Activated T-cell treated with anti-CD3 and anti-CD28 coated beads for 48 hours (primary cell): ENCODE measurements at regions not wholly inside any gene's neighbourhood (a gene's known extent, or its start where the extent isn't known, plus 50 kb on each side); places are given as distances from the start of the nearest gene placed in this dataset.
"Not testable (repeated sequence)": the region's sequence is repeated elsewhere in the genome, so short reads cannot be mapped to it uniquely, and the experiment has no call there.

Experiments
- DNase-seq: peaks from one replicate; pipeline ENCODE4 v3.0.0-alpha.2; 2020; ENCODE audit warnings: low read depth

- DNase-seq: no peak
Measured at GRCh38 chr14:105600939-105601359, 74.6 kb downstream of the TMEM121 start.

DNA sequence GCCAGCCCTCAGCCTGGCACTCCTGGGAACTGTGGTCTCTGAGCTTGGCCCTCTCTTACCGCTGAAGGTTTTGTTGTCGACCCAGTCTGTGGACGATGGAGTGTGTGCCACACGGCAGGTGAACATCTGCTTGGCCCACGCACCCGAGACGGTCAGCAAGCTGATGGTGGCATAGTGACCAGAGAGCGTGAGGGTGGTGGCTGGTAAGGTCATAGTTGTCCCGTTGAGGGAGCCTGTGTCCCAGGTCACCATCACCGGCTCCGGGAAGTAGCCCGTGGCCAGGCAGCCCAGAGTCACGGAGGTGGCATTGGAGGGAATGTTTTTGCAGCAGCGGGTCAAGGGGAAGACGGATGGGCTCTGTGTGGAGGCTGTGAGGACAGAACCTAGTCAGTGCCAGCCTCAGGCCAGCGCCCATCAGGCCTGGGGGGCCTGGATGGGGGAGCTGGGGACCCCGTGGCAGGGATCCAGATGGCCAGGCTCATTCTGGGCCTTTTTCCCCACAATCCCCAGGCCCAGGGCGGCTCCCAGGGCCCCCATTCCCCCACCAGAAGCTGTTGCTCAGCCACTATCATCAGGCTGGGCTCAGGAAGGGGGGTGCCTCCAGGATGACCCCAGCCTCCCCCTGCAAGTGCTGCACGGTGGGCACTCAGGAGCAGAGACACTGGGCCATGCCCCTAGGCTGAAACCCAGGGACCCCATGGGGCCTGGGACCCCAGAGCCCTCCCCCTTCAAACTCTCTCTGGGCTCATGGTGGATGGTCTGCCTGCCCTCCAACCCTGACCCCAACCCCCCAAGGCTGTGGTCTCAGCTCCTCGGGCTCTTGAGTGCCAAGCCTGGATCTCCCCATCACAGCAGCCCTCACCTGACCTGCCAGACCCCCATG is 75.2 kb downstream of the TMEM121 start:
- DNase-seq: no peak

DNA sequence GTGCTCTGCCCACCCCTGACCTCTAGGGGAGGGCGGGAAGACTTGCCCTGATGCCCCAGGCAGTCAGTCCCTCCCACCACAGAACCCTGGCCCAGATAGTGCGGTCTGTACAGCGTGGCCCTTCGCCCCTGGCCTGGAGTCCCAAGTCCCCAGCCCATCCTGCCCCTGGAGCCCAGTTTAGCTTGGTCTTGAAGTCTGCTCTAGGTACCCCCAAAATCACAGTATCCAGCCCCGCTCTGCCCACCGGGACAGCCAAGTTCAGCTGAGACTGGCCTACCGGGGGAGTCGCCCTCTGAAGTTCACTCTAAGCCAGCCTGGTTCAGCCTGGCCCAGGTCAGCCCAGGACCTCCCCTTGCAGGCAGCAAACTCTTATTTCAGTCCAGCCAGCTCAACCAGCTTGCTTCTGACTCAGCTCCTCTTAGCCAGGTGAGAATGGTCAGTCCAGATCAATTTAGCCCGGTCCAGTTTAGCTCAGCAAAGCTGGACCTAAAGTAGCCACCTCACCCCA is 75.9 kb downstream of the TMEM121 start:
- DNase-seq: no peak

GRCh38 chr14:105602799-105603793 is 76.7 kb downstream of the TMEM121 start:
- no peak for DNase-seq

GRCh38 chr14:105604531-105605463 is 78.4 kb downstream of the TMEM121 start:
- DNase-seq: not testable (repeated sequence)

DNA sequence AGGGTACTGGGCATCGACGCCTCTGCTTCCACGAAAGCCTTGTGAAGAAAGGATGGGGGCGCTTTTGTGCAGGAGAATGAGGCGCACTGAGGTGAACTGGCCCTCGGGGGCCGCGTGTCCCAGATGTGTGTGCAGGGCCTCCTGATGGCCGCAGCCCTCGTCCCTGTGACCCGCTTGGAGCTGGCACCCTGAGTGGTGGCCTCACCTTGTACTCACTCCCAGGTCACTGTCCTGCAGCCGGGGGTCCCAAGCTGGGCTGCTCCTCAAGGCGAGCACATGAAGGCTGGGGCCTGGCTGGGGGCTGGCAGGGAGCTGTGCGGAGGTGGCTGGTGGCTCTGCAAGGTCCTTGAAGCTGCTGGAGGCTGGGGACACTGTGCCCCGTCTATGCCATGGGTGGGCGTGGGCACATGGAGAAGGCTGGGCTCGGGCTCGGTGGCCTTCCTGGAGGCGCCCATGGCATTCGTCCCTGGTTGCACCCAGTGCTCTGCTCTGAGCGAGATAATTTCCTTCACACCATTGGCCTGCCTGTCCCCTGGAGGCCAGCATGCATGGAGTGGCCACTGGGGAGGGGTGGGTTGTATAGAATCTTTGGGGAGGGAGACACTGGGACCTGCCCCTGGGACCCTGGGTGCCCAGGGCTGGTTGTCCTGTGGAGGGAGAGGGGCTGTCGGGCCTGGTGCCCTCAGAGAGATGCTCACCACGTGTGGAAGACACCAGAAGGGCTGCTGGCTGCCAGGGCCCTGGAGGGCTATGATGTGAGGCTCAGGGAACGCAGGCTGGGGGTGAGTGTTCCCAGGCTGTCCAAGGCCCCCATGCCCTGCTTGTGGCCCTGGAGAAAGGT is 79.3 kb downstream of the TMEM121 start:
- no peak for DNase-seq

- DNase-seq: not testable (repeated sequence)
Measured at GRCh38 chr14:105606305-105606975, 80.1 kb downstream of the TMEM121 start.

GRCh38 chr14:105607025-105607424 is 80.6 kb downstream of the TMEM121 start:
- not testable (repeated sequence) for DNase-seq

DNA sequence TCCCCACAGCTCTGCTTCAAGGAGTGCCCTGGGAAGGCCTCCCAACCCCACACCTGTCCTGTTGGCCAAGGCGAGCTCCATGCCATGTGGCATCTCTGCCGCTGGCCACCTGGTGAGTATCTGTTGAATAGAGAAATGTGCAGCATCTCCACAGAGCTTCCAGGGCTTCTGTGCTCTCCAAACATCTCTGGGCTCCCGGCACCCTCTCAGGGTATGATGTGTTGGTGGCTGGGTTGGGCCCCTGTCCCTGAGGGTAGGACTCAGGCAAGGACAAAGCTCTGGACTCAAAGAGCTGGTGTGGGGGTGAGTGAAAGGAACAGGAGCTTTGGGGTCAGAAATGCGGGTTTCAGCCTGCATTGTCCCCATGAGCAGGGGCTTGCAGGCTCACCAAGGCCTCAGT is 88.6 kb downstream of the TMEM121 start:
- DNase-seq: not testable (repeated sequence)

DNA sequence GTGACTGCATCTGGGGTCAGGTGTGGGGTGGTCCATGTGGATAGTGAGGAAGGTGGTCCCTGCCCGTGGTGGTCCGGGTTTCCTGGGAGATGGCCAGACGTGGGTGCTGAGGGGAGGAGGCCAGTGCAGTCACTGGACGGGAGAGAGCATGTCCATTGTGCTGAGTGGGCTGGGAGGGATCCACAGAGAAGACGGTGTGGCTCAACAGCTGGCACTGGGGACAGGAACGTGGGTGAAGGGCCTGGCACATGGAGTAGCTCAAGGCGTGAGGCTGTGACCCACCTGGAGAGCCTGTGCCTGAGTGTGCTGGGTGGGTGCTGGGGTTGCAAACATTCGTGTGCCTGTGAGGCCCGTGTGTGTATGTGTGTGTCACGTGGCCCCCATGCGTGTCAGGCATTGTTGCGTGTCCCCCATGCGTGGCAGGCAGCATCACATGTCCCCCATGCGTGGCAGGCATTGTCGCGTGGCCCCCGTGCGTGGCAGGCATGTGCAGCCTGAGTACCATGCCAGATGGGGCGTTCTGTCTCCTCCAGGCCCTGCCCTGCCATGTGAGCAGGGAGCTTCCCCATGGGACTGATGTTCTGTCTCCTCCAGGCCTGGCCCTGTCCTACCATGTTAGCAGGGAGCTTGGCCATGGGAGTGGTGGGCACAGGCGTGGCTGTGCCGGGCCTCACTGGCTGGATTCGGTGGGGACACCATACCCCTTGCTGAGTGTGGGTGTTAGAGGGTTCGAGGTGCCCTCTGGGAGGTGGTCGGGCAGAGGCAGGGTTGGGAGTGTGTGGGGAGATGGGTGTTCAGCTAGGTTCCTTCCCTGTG is 89.8 kb downstream of the TMEM121 start:
- DNase-seq: not testable (repeated sequence)

DNA sequence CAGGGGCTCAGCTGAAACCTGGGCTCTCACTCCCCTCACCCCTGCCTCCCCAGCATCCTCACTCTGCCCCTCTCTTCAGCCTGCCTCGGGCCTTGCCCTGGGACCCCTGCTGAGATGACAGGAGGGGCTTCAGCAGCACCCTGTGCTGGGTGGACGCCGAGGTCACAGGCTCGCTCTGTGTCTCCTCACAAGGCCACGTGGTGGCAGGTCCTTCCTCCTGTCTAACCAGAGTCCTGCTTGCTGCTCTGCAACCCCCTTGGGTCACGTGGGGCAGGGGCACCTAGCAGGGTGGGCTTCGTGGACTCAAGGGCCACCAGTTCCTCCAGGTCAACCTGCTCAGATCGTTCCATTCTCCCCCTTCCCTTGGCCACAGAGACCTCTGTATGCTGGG is 90.4 kb downstream of the TMEM121 start:
- no peak for DNase-seq

GRCh38 chr14:105617201-105617777 is 90.9 kb downstream of the TMEM121 start:
- DNase-seq: no peak

- not testable (repeated sequence) for DNase-seq
Measured at GRCh38 chr14:105617805-105618204, 91.4 kb downstream of the TMEM121 start.

DNA sequence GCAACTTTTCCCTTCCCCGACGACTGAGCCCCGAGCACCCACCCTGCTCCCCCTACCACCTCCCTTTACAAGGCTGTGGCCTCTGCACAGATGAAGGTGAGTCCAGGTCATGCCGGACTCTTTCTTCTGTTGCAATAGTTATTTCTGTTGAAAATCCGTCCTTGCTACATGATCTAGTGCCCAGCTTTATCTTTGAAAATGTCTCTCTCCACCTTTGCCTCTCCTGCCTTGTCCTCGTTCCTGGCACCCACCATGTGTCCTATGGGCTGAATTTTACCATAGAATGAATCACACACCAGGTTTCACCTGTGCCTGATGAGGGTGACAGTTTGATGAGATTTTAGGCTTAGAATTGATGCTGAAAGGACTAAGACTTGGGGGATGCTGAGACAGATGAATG is 92.9 kb downstream of the TMEM121 start:
- not testable (repeated sequence) for DNase-seq

GRCh38 chr14:105620178-105620864 is 93.9 kb downstream of the TMEM121 start:
- not testable (repeated sequence) for DNase-seq

- not testable (repeated sequence) for DNase-seq
Measured at GRCh38 chr14:105620865-105621471, 94.6 kb downstream of the TMEM121 start.
